GM12801 (cell line): ENCODE measurements at regions not wholly inside any gene's neighbourhood (a gene's known extent, or its start where the extent isn't known, plus 50 kb on each side); places are given as distances from the start of the nearest gene placed in this dataset.

ENCODE experiments used
- CTCF ChIP-seq: IDR thresholded peaks from one replicate; pipeline ENCODE4 v1.5.1; 2011; ENCODE audit warnings: control low read depth; ENCODE audit not compliant: insufficient read length; ENCODE audit errors: extremely low read depth

- no peak for TF ChIP-seq CTCF
Measured at GRCh38 chr4:124092101-124092500, 620.4 kb downstream of the ANKRD50 start.

GRCh38 chr4:124092541-124092984, 620.0 kb downstream of the ANKRD50 start:
- TF ChIP-seq CTCF = no peak

- no peak for TF ChIP-seq CTCF
Measured at GRCh38 chr4:124095621-124096020, 616.9 kb downstream of the ANKRD50 start.

GRCh38 chr4:124096290-124096689, 616.2 kb downstream of the ANKRD50 start:
- no peak for TF ChIP-seq CTCF

GRCh38 chr4:124097447-124097846, 615.1 kb downstream of the ANKRD50 start:
- TF ChIP-seq CTCF = no peak

GRCh38 chr4:124104101-124104500, 608.4 kb downstream of the ANKRD50 start:
- no peak for TF ChIP-seq CTCF

GRCh38 chr4:124104628-124105027, 607.9 kb downstream of the ANKRD50 start:
- no peak for TF ChIP-seq CTCF

- no peak for TF ChIP-seq CTCF
Measured at GRCh38 chr4:124105212-124105611, 607.3 kb downstream of the ANKRD50 start.
